ENCODE measurements at regions not wholly inside any gene's neighbourhood (a gene's known extent, or its start where the extent isn't known, plus 50 kb on each side); places are given as distances from the start of the nearest gene placed in this dataset.

DNA sequence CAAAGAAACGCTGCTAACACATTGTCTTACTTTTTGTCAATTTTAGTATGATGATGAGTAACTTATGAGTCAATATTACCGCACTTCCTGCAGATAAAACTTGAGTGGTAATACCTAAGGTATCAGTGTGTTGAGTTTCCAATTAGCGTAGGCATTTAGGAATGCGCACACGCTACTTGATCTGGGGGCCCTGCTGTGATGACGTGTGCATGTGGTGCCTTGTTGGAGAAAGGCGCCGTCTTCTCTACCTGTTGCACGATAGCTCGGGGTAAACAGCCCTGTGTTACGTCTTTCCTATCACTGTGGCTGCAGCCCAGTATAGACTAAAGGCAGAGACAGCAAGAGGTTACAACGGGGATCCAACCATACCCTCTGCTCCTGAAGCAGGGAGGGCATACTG lies 476.8 kb upstream of the ADARB2 start:
- no peak overlapping the region for H3K4me3 ChIP-seq (replicated peaks; ENCODE audit: low read depth, low read length)
- DNase-seq (ENCODE audit: extremely low read depth, low read depth), result no peak
- TF ChIP-seq, protein P1, sequence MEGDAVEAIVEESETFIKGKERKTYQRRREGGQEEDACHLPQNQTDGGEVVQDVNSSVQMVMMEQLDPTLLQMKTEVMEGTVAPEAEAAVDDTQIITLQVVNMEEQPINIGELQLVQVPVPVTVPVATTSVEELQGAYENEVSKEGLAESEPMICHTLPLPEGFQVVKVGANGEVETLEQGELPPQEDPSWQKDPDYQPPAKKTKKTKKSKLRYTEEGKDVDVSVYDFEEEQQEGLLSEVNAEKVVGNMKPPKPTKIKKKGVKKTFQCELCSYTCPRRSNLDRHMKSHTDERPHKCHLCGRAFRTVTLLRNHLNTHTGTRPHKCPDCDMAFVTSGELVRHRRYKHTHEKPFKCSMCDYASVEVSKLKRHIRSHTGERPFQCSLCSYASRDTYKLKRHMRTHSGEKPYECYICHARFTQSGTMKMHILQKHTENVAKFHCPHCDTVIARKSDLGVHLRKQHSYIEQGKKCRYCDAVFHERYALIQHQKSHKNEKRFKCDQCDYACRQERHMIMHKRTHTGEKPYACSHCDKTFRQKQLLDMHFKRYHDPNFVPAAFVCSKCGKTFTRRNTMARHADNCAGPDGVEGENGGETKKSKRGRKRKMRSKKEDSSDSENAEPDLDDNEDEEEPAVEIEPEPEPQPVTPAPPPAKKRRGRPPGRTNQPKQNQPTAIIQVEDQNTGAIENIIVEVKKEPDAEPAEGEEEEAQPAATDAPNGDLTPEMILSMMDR (IDR thresholded peaks at IDR 0.05; ENCODE audit: low read depth, low read length, missing control alignments), result no peak

DNA sequence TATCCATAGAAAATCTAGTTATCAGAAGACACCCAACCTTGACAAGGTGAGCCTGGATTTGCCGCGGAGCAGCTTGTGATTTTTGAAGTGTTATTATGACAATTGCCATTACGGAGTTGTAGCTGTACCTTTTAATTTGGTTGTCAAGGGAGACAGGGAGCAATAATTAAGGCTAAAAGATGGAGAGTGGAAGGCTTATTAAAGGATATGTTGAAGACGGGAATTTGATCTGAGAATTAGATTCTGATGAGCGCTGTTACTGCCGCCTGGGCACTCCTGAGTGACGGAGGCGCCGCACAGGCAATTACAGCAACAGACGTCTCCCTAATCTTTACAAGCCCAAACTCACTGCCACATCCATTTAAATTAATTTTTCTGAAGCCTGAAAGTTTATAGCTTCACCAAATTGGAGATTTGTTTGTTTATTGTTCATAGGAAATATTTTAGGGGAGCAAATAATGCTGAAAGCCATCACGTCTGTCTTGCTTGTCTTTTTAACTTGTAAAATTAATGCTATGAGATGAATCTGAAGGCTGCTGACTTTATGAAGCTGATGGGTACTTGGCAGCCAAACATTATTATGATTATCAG lies 475.0 kb upstream of the ADARB2 start:
- no peak for DNase-seq (ENCODE audit: extremely low read depth, low read depth)
- no peak overlapping the region for H3K4me3 ChIP-seq (replicated peaks; ENCODE audit: low read depth, low read length)
- TF ChIP-seq, protein P1 (IDR thresholded peaks at IDR 0.05; ENCODE audit: low read depth, low read length, missing control alignments), result no peak

DNA sequence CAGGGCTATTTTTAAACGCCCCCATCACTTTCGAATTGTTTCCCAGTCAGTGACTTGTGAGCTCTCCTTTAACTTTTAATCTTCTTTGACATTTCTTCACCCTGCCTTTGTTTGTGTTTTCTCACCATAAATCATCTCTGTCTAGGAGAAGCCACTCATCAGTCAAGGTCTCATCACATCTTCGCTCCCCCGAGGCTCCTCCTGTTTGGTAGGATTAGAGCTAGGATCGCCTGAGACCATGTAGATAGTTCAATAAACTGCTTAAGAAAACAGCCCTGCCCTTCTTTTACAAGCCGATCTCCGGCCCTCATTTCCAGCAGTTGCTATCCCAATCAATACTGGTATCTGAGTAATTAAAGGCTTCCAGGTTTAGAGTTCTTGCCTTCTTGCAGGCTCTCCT lies 472.8 kb upstream of the ADARB2 start:
- no peak overlapping the region for H3K4me3 ChIP-seq (replicated peaks; ENCODE audit: low read depth, low read length)
- TF ChIP-seq, protein P1 (IDR thresholded peaks at IDR 0.05; ENCODE audit: low read depth, low read length, missing control alignments), result no peak
- no peak for DNase-seq (ENCODE audit: extremely low read depth, low read depth)

DNA sequence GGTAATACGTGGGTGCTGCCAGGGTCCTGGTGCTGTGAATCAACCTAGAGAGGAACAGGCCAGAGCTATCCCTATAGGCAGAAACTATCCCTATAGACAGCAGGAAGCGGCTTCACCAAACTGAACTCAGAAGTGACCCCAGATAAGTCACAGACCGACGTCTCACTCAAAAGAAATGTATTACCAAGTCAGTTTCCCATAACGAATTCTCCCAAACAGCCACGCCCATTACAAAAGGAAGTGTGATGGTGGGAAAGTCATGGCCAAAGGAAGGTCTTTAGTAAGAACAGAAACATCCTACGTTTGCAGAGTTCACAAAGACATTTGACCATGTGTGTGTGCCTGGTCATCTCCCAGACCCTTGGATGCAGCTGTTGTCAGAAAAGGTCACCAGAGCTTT lies 470.8 kb upstream of the ADARB2 start:
- TF ChIP-seq, protein P1 (IDR thresholded peaks at IDR 0.05; ENCODE audit: low read depth, low read length, missing control alignments), result no peak
- DNase-seq (ENCODE audit: extremely low read depth, low read depth), result no peak
- H3K4me3 ChIP-seq (replicated peaks; ENCODE audit: low read depth, low read length), result no peak overlapping the region

DNA sequence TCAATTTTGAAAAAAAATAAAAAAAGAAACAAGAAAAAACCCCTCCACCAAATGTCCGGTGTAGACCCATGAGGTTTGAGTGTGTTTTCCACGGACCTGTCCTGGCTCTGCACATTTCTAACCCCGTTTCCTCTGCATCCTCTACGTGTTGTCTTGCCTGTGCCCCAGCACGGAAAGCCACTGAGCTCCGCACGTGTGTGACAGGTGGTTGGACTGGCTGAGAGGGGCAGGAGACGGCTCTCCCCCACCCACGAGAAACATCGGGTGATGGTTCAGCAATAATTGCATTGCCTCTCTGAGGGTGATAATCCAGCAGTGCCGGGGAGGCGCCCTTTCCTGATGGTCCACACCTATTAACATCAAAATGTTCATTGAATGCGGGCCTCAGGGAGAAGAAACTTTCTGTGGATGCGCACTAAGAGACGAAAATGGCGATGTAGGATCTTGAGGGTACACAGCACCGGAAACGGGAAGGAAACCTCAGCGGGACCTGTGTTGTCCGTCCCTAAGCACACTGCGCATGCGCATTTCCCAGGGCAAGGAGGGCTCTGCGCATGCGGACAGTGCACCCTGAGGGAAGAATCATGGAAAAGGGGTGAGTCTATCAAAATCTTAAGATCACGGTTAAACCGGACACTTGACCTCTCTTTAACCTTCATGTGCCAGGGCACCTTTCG lies 470.1 kb upstream of the ADARB2 start:
- DNase-seq (ENCODE audit: extremely low read depth, low read depth), result no peak
- H3K4me3 ChIP-seq (replicated peaks; ENCODE audit: low read depth, low read length), result no peak overlapping the region
- TF ChIP-seq, protein P1 (IDR thresholded peaks at IDR 0.05; ENCODE audit: low read depth, low read length, missing control alignments), result no peak

DNA sequence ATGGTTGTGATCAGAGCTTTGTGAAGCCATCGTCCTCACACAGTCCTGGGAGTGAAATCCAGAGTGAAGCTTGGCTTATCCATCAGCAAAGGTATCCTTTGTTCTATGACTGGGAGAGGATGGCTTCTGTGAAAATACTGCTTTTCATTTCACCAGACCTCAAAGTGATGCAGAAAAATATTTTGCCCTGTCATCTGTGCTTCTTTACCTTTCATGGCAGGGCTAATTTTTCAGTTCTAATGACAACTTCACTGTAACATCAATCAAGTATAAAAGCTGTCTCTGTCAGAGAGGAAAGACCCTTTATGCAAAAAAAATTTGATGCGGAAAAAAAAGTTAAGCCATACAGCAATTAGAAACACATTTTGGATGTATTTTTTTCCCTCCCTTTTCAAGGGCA lies 468.1 kb upstream of the ADARB2 start:
- no peak for DNase-seq (ENCODE audit: extremely low read depth, low read depth)
- no peak overlapping the region for H3K4me3 ChIP-seq (replicated peaks; ENCODE audit: low read depth, low read length)
- TF ChIP-seq, protein P1 (IDR thresholded peaks at IDR 0.05; ENCODE audit: low read depth, low read length, missing control alignments), result no peak

Data from HFF-Myc (cell line).